CD1c-positive myeloid dendritic cell (primary cell): ENCODE measurements at regions not wholly inside any gene's neighbourhood (a gene's known extent, or its start where the extent isn't known, plus 50 kb on each side); places are given as distances from the start of the nearest gene placed in this dataset.

Experiments used
- DNase-seq: peaks from one replicate; pipeline ENCODE4 v3.0.0-alpha.2; 2016; ENCODE audit errors: extremely low spot score

GRCh38 chr14:61847861-61848260 lies 85.6 kb downstream of the SNAPC1 start:
- no peak for DNase-seq

GRCh38 chr14:61854898-61855297 lies 92.7 kb downstream of the SNAPC1 start:
- DNase-seq: no peak

- DNase-seq: peak; percentile 67
Measured at GRCh38 chr14:61860294-61860918, 98.2 kb downstream of the SNAPC1 start.

GRCh38 chr14:61861320-61861865 lies 99.2 kb downstream of the SNAPC1 start:
- DNase-seq: no peak

- DNase-seq: no peak
Measured at GRCh38 chr14:61864329-61864898, 102.2 kb downstream of the SNAPC1 start.

GRCh38 chr14:61866932-61867920 lies 105.0 kb downstream of the SNAPC1 start:
- DNase-seq: peak; percentile 79

GRCh38 chr14:61868846-61869245 lies 106.6 kb downstream of the SNAPC1 start:
- DNase-seq: no peak

- DNase-seq: no peak
Measured at GRCh38 chr14:61870163-61870562, 107.9 kb downstream of the SNAPC1 start.

- peak; percentile 27 for DNase-seq
Measured at GRCh38 chr14:61872452-61872851, 110.2 kb downstream of the SNAPC1 start.

- DNase-seq: no peak
Measured at GRCh38 chr14:61875483-61875882, 113.3 kb downstream of the SNAPC1 start.

GRCh38 chr14:61876362-61877034 lies 114.3 kb downstream of the SNAPC1 start:
- DNase-seq: no peak

- DNase-seq: no peak
Measured at GRCh38 chr14:61877035-61877390, 114.8 kb downstream of the SNAPC1 start.

- DNase-seq: no peak
Measured at GRCh38 chr14:61877768-61878167, 115.5 kb downstream of the SNAPC1 start.

GRCh38 chr14:61878931-61879330 lies 116.7 kb downstream of the SNAPC1 start:
- DNase-seq: no peak

GRCh38 chr14:61881046-61881445 lies 118.8 kb downstream of the SNAPC1 start:
- DNase-seq: no peak

GRCh38 chr14:61884711-61885110 lies 122.5 kb downstream of the SNAPC1 start:
- DNase-seq: no peak

GRCh38 chr14:61885203-61885961 lies 123.2 kb downstream of the SNAPC1 start:
- no peak for DNase-seq

GRCh38 chr14:61887628-61888027 lies 125.4 kb downstream of the SNAPC1 start:
- no peak for DNase-seq

- DNase-seq: peak; percentile 72
Measured at GRCh38 chr14:61889914-61890351, 127.7 kb downstream of the SNAPC1 start.

- no peak for DNase-seq
Measured at GRCh38 chr14:61891170-61891569, 128.9 kb downstream of the SNAPC1 start.

GRCh38 chr14:61891810-61892209 lies 129.6 kb downstream of the SNAPC1 start:
- no peak for DNase-seq
